GM23248 (cell line): ENCODE measurements at regions not wholly inside any gene's neighbourhood (a gene's known extent, or its start where the extent isn't known, plus 50 kb on each side); places are given as distances from the start of the nearest gene placed in this dataset.

Source experiments
- DNase-seq: peaks from one replicate; pipeline ENCODE4 v3.0.0-alpha.2; 2015
- H2AFZ ChIP-seq: fragments of 200-600 bp; sonication (generic); 2 replicates; pipeline ENCODE4 v1.6.1; 2016; ENCODE audit warnings: antibody characterized with exemption
- H3F3A ChIP-seq: fragments of 200-600 bp; sonication (generic); 2 replicates; pipeline ENCODE4 v1.6.1; 2016; ENCODE audit warnings: mild to moderate bottlenecking, antibody characterized with exemption, mixed run types; ENCODE audit not compliant: insufficient read depth
- H3K27ac ChIP-seq: fragments of 200-600 bp; sonication (generic); 2 replicates; pipeline ENCODE4 v1.5.1; 2016; ENCODE audit warnings: mild to moderate bottlenecking
- H3K27me3 ChIP-seq: fragments of 200-600 bp; sonication (generic); replicated peaks from 2 replicates; pipeline ENCODE4 v1.6.1; 2016; ENCODE audit warnings: mild to moderate bottlenecking; ENCODE audit not compliant: insufficient read depth
- H3K36me3 ChIP-seq: fragments of 200-600 bp; sonication (generic); 2 replicates; pipeline ENCODE4 v1.6.1; 2016; ENCODE audit warnings: low read depth, mild to moderate bottlenecking
- H3K4me1 ChIP-seq: fragments of 200-600 bp; sonication (generic); 2 replicates; pipeline ENCODE4 v1.6.1; 2016; ENCODE audit warnings: mild to moderate bottlenecking; ENCODE audit not compliant: insufficient read depth
- H3K4me2 ChIP-seq: fragments of 200-600 bp; sonication (generic); one replicate; pipeline ENCODE4 v1.6.1; 2016; ENCODE audit warnings: mild to moderate bottlenecking; ENCODE audit not compliant: unreplicated experiment
- H3K4me3 ChIP-seq: fragments of 200-600 bp; sonication (generic); 2 replicates; pipeline ENCODE4 v1.5.1; 2016; ENCODE audit warnings: mild to moderate bottlenecking
- H3K79me2 ChIP-seq: fragments of 200-600 bp; sonication (generic); 2 replicates; pipeline ENCODE4 v1.6.1; 2016; ENCODE audit warnings: mild to moderate bottlenecking; ENCODE audit not compliant: insufficient read depth
- H3K9ac ChIP-seq: fragments of 200-600 bp; sonication (generic); 2 replicates; pipeline ENCODE4 v1.6.1; 2016; ENCODE audit warnings: mild to moderate bottlenecking
- H3K9me2 ChIP-seq: fragments of 200-600 bp; sonication (generic); 2 replicates; pipeline ENCODE4 v1.6.1; 2016; ENCODE audit warnings: mixed run types, mild to moderate bottlenecking, moderate library complexity; ENCODE audit not compliant: insufficient read depth
- H3K9me3 ChIP-seq: fragments of 200-600 bp; sonication (generic); one replicate; pipeline ENCODE4 v1.6.1; 2017; ENCODE audit warnings: low read depth
- H4K20me1 ChIP-seq: fragments of 200-600 bp; sonication (generic); 2 replicates; pipeline ENCODE4 v1.6.0; 2016; ENCODE audit not compliant: insufficient read depth
- EZH2 ChIP-seq: fragments of 200-600 bp; sonication (generic); IDR thresholded peaks from 2 replicates; pipeline ENCODE4 v1.6.1; 2018; ENCODE audit warnings: antibody characterized with exemption, mild to moderate bottlenecking; ENCODE audit not compliant: insufficient read depth, poor library complexity, severe bottlenecking
- EZH2phosphoT487 ChIP-seq: fragments of 200-600 bp; sonication (generic); IDR thresholded peaks from 2 replicates; pipeline ENCODE4 v1.6.1; 2018; ENCODE audit warnings: antibody characterized with exemption, moderate library complexity, mild to moderate bottlenecking, low read depth; ENCODE audit not compliant: insufficient read depth
- WGBS, 2 experiments: methylation state at CpG; one replicate each; pipeline ENCODE4 v1.1.6; 2015 to 2017; ENCODE audit warnings: low lambda C conversion rate in 2 of 2, low coverage in 1 of 2; ENCODE audit errors: missing lambda C conversion rate in 2 of 2; 5-methylcytosine and 5-hydroxymethylcytosine counted together
- in situ Hi-C: fragments of 300-500 bp; cut with MboI; formaldehyde crosslinking; loops from 2 replicates; pipeline ENCODE4 v1.15.0; 2020

DNA sequence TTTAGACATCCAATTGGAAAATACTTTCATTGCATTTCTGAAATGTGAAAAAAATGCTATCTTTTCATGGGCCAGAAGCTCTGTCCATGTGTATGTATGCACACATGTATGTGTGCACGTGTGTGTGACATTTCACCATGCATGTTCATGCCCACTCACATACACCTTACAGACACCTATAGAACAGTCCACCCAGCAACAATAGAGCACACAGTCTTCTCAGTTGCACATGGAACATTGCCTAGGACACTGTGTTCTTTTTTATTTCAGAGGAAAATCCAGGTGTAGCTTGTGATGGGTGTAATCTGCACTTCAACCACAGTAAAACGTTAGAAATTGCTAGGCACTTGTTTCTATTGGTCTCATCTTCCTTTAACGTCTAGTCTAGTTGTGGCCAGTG, 114.8 kb upstream of the RGPD4 start:
- Histone ChIP-seq H3K9me2 (no peaks in the 10 kb centered on the region), H3F3A (no peaks in the 10 kb centered on the region), H3K9ac (no peak overlapping the region), H3K27me3 (no peaks in the 10 kb centered on the region), H3K4me2 (no peak overlapping the region), H3K4me3 (no peak overlapping the region), H3K79me2 (no peaks in the 10 kb centered on the region), H3K9me3 (no peaks in the 10 kb centered on the region), H3K4me1 (no peaks in the 10 kb centered on the region), H4K20me1 (no peaks in the 10 kb centered on the region), H2AFZ (no peak overlapping the region), H3K27ac (no peak overlapping the region), H3K36me3 (no peaks in the 10 kb centered on the region)
- TF ChIP-seq EZH2 (no peak), EZH2phosphoT487 (no peak)
- no peak for DNase-seq
- in situ Hi-C loops = no loop called here
- 22 to 24% methylated on average over 3 of the region's 3 CpGs for whole genome bisulfite sequencing, 2 experiments

DNA sequence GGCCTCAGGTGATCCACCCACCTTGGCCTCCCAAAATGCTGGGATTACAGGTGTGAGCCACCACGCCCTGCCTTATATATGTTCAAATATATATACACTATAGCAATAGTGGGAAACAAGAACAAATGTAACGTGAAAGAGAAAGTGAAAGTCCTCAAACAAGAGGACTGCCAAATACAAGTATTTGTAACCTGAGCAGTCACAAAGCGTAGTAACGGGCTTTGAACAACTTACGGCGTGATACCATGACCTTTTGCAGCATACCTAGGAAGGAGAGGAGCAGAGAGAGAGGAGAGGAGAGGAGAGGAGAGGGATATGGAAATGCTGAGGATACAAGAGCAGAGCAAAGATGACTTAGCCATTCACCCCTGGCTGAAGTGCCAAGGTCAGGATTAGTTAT, 113.8 kb upstream of the RGPD4 start:
- Histone ChIP-seq H3F3A (no peaks in the 10 kb centered on the region), H3K79me2 (no peaks in the 10 kb centered on the region), H4K20me1 (no peaks in the 10 kb centered on the region), H3K9me2 (no peaks in the 10 kb centered on the region), H3K27ac (no peak overlapping the region), H3K27me3 (no peaks in the 10 kb centered on the region), H3K9me3 (no peaks in the 10 kb centered on the region), H3K9ac (no peak overlapping the region), H3K4me1 (no peaks in the 10 kb centered on the region), H3K36me3 (no peaks in the 10 kb centered on the region), H3K4me3 (no peak overlapping the region), H2AFZ (peak overlapping the region; percentile 52), H3K4me2 (no peak overlapping the region)
- TF ChIP-seq EZH2phosphoT487 (no peak), EZH2 (no peak)
- 45 to 47% methylated on average over 6 of the region's 6 CpGs for WGBS, 2 experiments
- in situ Hi-C loops = no loop called here
- no peak for DNase-seq

DNA sequence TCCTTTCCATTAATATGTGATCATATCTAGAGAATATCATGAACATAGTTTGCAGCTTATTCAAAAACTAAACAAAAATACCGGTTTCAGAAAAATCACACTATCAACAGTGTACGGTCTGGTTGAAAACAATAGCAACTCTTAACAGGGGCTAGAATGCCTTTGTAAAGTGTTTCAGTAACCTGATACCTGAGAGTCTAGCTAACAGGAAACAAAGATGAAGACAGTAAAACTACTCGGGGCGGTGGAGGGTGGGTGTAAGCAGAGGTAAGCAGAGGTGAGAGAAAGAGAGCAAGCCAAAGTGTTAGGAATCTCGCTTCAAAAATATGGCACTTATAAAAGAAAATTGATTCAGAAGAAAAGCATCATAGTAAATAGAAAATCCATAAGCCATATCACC, 109.0 kb upstream of the RGPD4 start:
- H3K4me1 ChIP-seq = no peaks in the 10 kb centered on the region
- in situ Hi-C loops = no loop called here
- 22 to 33% methylated on average over 5 of the region's 5 CpGs for WGBS, 2 experiments
- H3K79me2 ChIP-seq = no peaks in the 10 kb centered on the region
- no peak overlapping the region for H3K4me3 ChIP-seq
- no peaks in the 10 kb centered on the region for H3K27me3 ChIP-seq
- no peak overlapping the region for H3K4me2 ChIP-seq
- TF ChIP-seq EZH2phosphoT487 (no peak), EZH2 (no peak)
- no peaks in the 10 kb centered on the region for H4K20me1 ChIP-seq
- H3K9ac ChIP-seq = no peak overlapping the region
- no peaks in the 10 kb centered on the region for H3K9me3 ChIP-seq
- H3F3A ChIP-seq = no peaks in the 10 kb centered on the region
- H3K27ac ChIP-seq = no peak overlapping the region
- DNase-seq = no peak
- no peaks in the 10 kb centered on the region for H3K36me3 ChIP-seq
- H2AFZ ChIP-seq = no peak overlapping the region
- peaks cover 3% of the 10 kb centered on the region; the same call in 1 of the 2 replicates for H3K9me2 ChIP-seq

DNA sequence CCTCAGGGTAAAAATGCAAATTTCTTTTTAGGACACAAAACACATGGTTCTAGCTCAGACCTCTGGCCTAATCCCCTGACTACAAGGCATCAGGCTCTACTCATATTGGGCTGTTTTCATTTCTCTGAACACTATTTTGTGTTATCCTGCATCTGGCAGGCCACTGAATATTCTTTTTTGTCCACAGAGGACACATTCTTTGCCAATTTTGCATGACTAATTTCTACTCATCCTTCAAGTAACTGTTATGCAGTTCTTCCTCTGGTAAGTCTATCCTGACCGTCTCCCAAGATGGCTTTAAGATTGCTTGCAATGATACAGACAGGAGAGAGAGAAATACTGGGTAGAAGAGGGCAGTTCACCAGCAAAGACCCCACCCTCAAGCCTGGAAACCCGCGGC, 107.6 kb upstream of the RGPD4 start:
- Histone ChIP-seq H3K27me3 (no peaks in the 10 kb centered on the region), H3K9me3 (no peaks in the 10 kb centered on the region), H4K20me1 (no peaks in the 10 kb centered on the region), H3F3A (no peaks in the 10 kb centered on the region), H3K4me3 (no peak overlapping the region), H3K9ac (no peak overlapping the region), H2AFZ (no peak overlapping the region), H3K4me2 (no peak overlapping the region), H3K9me2 (peaks cover 3% of the 10 kb centered on the region; the same call in 1 of the 2 replicates), H3K79me2 (no peaks in the 10 kb centered on the region), H3K27ac (no peak overlapping the region), H3K36me3 (no peaks in the 10 kb centered on the region), H3K4me1 (no peaks in the 10 kb centered on the region)
- DNase-seq = no peak
- 76 to 80% methylated on average over 3 of the region's 3 CpGs for WGBS, 2 experiments
- in situ Hi-C loops = no loop called here
- TF ChIP-seq EZH2 = no peak
- TF ChIP-seq EZH2phosphoT487 = no peak

DNA sequence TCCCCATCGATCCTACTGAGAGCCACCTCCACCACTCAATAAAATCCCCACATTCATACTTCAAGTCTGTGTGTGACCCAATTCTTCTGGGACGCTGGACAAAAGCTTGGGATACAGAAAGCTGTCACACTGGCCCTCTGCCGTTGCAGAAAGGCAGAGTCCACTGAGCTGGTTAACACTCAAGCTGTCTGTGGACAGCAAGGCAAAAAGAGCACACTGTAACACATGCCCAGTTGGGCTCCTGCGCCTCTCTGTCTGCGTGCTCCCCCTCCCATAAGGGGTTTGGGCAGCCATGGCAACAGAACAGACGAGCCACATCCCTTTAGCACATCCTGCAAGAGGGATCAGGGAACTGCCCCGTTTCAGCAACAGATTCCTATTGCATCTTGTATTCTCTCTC, 106.9 kb upstream of the RGPD4 start:
- H3K4me1 ChIP-seq = no peaks in the 10 kb centered on the region
- H3K27ac ChIP-seq = no peak overlapping the region
- no peak overlapping the region for H3K4me3 ChIP-seq
- no peak overlapping the region for H3K9ac ChIP-seq
- H3K9me3 ChIP-seq = no peaks in the 10 kb centered on the region
- no peaks in the 10 kb centered on the region for H3K27me3 ChIP-seq
- TF ChIP-seq EZH2 = no peak
- no peak for TF ChIP-seq EZH2phosphoT487
- H4K20me1 ChIP-seq = no peaks in the 10 kb centered on the region
- no peaks in the 10 kb centered on the region for H3K36me3 ChIP-seq
- no peaks in the 10 kb centered on the region for H3F3A ChIP-seq
- peaks cover 3% of the 10 kb centered on the region; the same call in 1 of the 2 replicates for H3K9me2 ChIP-seq
- H3K4me2 ChIP-seq = no peak overlapping the region
- no peaks in the 10 kb centered on the region for H3K79me2 ChIP-seq
- H2AFZ ChIP-seq = no peak overlapping the region
- 31 to 33% methylated on average over 7 of the region's 7 CpGs for WGBS, 2 experiments
- in situ Hi-C loops = no loop called here
- no peak for DNase-seq
